Suprapubic skin (tissue), 4 donors: ENCODE measurements at regions not wholly inside any gene's neighbourhood (a gene's known extent, or its start where the extent isn't known, plus 50 kb on each side); places are given as distances from the start of the nearest gene placed in this dataset.

Source experiments
- DNase-seq, 2 donors: peaks; one replicate each; pipeline ENCODE4 v3.0.0-alpha.2; 2019; ENCODE audit warnings: low spot score in 2 of 2
- H3K27ac ChIP-seq: fragments of 200-600 bp; sonication (generic); one replicate; pipeline ENCODE4 v1.5.1; 2019
- H3K27me3 ChIP-seq: fragments of 200-600 bp; sonication (generic); one replicate; pipeline ENCODE4 v1.5.1; 2019
- H3K36me3 ChIP-seq: fragments of 200-600 bp; sonication (generic); one replicate; pipeline ENCODE4 v1.5.1; 2019
- H3K4me1 ChIP-seq: fragments of 200-600 bp; sonication (generic); one replicate; pipeline ENCODE4 v1.5.1; 2019
- H3K4me3 ChIP-seq: fragments of 200-600 bp; sonication (generic); one replicate; pipeline ENCODE4 v1.5.1; 2019; ENCODE audit warnings: mild to moderate bottlenecking
- H3K9me3 ChIP-seq: fragments of 200-600 bp; sonication (generic); one replicate; pipeline ENCODE4 v1.5.1; 2019
- CTCF ChIP-seq, 2 donors: fragments of 200-600 bp in 1 of 2; fragments of 450-650 bp in 1 of 2; sonication (generic) in 1 of 2; IDR thresholded peaks; one replicate each; pipeline ENCODE4 v1.5.1; 2016 to 2019; ENCODE audit warnings: antibody characterized with exemption in 2 of 2, mild to moderate bottlenecking in 1 of 2, moderate library complexity in 1 of 2
- EP300 ChIP-seq: sonication (generic); formaldehyde crosslinking; IDR thresholded peaks from one replicate; pipeline ENCODE4 v1.6.1; 2017; ENCODE audit warnings: antibody characterized with exemption
- POLR2A ChIP-seq, 2 donors: fragments of 450-650 bp; IDR thresholded peaks; one replicate each; pipeline ENCODE4 v1.6.1; 2017; ENCODE audit warnings: antibody characterized with exemption in 2 of 2, mild to moderate bottlenecking in 2 of 2, moderate library complexity in 2 of 2
- POLR2AphosphoS5 ChIP-seq, 3 donors: sonication (generic); formaldehyde crosslinking; IDR thresholded peaks; one replicate each; pipeline ENCODE4 v1.6.1; 2017; ENCODE audit warnings: antibody characterized with exemption in 3 of 3
- WGBS: methylation state at CpG from one replicate; pipeline ENCODE4 v1.1.5; 2018; 5-methylcytosine and 5-hydroxymethylcytosine counted together

GRCh38 chr18:76759056-76759455 lies 63.3 kb upstream of the ZNF236 start:
- Histone ChIP-seq H3K4me1 (no peaks in the 10 kb centered on the region), H3K27me3 (no peaks in the 10 kb centered on the region), H3K36me3 (no peaks in the 10 kb centered on the region), H3K4me3 (no peak overlapping the region), H3K27ac (no peak overlapping the region), H3K9me3 (no peaks in the 10 kb centered on the region)
- 95% methylated on average over 23 of the region's 24 CpGs for WGBS
- TF ChIP-seq CTCF (IDR thresholded peaks at IDR 0.05) (no peak), POLR2A (IDR thresholded peaks at IDR 0.05) (no peak), EP300 (no peak), POLR2AphosphoS5 (IDR thresholded peaks at IDR 0.05) (no peak)
- DNase-seq = no peak

- Histone ChIP-seq H3K4me1 (no peaks in the 10 kb centered on the region), H3K4me3 (no peak overlapping the region), H3K36me3 (no peaks in the 10 kb centered on the region), H3K27me3 (no peaks in the 10 kb centered on the region), H3K27ac (no peak overlapping the region), H3K9me3 (no peaks in the 10 kb centered on the region)
- 82% methylated on average over 14 of the region's 15 CpGs for WGBS
- DNase-seq = no peak
- no peak for TF ChIP-seq EP300
- TF ChIP-seq POLR2A (IDR thresholded peaks at IDR 0.05) = no peak
- no peak for TF ChIP-seq CTCF (IDR thresholded peaks at IDR 0.05)
- TF ChIP-seq POLR2AphosphoS5 (IDR thresholded peaks at IDR 0.05) = no peak
Measured at GRCh38 chr18:76757925-76758324, 64.4 kb upstream of the ZNF236 start.

GRCh38 chr18:76757335-76757734 lies 65.0 kb upstream of the ZNF236 start:
- no peaks in the 10 kb centered on the region for H3K36me3 ChIP-seq
- H3K27ac ChIP-seq = peak overlapping the region; percentile 53
- DNase-seq = no peak
- no peaks in the 10 kb centered on the region for H3K27me3 ChIP-seq
- WGBS = 66% methylated on average over 15 of the region's 15 CpGs
- no peak overlapping the region for H3K4me3 ChIP-seq
- H3K9me3 ChIP-seq = no peaks in the 10 kb centered on the region
- TF ChIP-seq EP300 (no peak), POLR2AphosphoS5 (IDR thresholded peaks at IDR 0.05) (no peak), CTCF (IDR thresholded peaks at IDR 0.05) (no peak), POLR2A (IDR thresholded peaks at IDR 0.05) (no peak)
- no peaks in the 10 kb centered on the region for H3K4me1 ChIP-seq

GRCh38 chr18:76756531-76757253 lies 65.7 kb upstream of the ZNF236 start:
- WGBS = 63% methylated on average over 23 of the region's 23 CpGs
- TF ChIP-seq POLR2AphosphoS5 (IDR thresholded peaks at IDR 0.05) (no peak), EP300 (no peak), CTCF (IDR thresholded peaks at IDR 0.05) (no peak), POLR2A (IDR thresholded peaks at IDR 0.05) (no peak)
- peak in 1 of 2 donors; percentile 76 for DNase-seq

GRCh38 chr18:76754351-76754750 lies 68.0 kb upstream of the ZNF236 start:
- H3K36me3 ChIP-seq = no peaks in the 10 kb centered on the region
- DNase-seq = no peak
- peaks cover 10% of the 10 kb centered on the region for H3K9me3 ChIP-seq
- TF ChIP-seq CTCF (IDR thresholded peaks at IDR 0.05) (no peak), POLR2AphosphoS5 (IDR thresholded peaks at IDR 0.05) (no peak), POLR2A (IDR thresholded peaks at IDR 0.05) (no peak), EP300 (no peak)
- H3K4me3 ChIP-seq = no peak overlapping the region
- no peaks in the 10 kb centered on the region for H3K4me1 ChIP-seq
- no peaks in the 10 kb centered on the region for H3K27me3 ChIP-seq
- WGBS = 64% methylated on average over 8 of the region's 8 CpGs
- no peak overlapping the region for H3K27ac ChIP-seq

More at GRCh38 chr18:76756531-76757253, 65.7 kb upstream of the ZNF236 start:
- Histone ChIP-seq H3K27me3 (no peaks in the 10 kb centered on the region), H3K4me1 (no peaks in the 10 kb centered on the region), H3K4me3 (no peak overlapping the region), H3K9me3 (no peaks in the 10 kb centered on the region), H3K36me3 (no peaks in the 10 kb centered on the region), H3K27ac (peak overlapping the region; percentile 53)
